Fibroblast of villous mesenchyme (primary cell): ENCODE measurements at regions not wholly inside any gene's neighbourhood (a gene's known extent, or its start where the extent isn't known, plus 50 kb on each side); places are given as distances from the start of the nearest gene placed in this dataset.
A peak's percentile ranks its signal among the peaks of the same experiment; 100 is the strongest.
"Not testable (repeated sequence)": the region's sequence is repeated elsewhere in the genome, so short reads cannot be mapped to it uniquely, and the experiment has no call there.

Experiments used
- DNase-seq: peaks from one replicate; pipeline ENCODE4 v3.0.0-alpha.2; 2010; ENCODE audit warnings: low read depth
- H3K4me3 ChIP-seq: 2 replicates; pipeline ENCODE4 v1.5.1; 2011; ENCODE audit warnings: low read depth, mild to moderate bottlenecking, low read length
- TF ChIP-seq, protein P1 (sequence below): IDR thresholded peaks from 2 replicates; pipeline ENCODE4 v1.5.1; 2012; ENCODE audit warnings: low read depth, mild to moderate bottlenecking, low read length; ENCODE audit not compliant: insufficient read depth

DNA sequence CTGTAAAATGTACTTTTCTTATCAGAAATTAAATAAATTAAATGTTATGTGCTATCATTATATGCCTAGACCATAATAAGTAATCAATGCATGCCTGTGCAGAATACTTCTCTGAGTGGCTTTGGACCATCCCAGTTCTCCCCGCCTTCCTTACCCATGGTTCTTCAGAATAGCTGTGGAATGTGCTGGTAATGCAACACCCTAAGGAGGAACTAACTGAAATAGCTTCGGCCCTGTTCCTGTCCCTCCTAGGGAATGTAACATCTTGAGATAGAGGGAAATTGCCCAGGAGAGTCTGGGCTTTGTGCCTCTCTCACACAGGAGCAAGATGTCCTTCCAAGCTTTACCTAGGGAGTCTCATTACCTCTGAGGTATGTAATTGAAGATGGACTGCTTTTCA is 693.6 kb upstream of the HS3ST1 start:
- H3K4me3 ChIP-seq: no peak overlapping the region
- no peak for DNase-seq
- TF ChIP-seq, protein P1, sequence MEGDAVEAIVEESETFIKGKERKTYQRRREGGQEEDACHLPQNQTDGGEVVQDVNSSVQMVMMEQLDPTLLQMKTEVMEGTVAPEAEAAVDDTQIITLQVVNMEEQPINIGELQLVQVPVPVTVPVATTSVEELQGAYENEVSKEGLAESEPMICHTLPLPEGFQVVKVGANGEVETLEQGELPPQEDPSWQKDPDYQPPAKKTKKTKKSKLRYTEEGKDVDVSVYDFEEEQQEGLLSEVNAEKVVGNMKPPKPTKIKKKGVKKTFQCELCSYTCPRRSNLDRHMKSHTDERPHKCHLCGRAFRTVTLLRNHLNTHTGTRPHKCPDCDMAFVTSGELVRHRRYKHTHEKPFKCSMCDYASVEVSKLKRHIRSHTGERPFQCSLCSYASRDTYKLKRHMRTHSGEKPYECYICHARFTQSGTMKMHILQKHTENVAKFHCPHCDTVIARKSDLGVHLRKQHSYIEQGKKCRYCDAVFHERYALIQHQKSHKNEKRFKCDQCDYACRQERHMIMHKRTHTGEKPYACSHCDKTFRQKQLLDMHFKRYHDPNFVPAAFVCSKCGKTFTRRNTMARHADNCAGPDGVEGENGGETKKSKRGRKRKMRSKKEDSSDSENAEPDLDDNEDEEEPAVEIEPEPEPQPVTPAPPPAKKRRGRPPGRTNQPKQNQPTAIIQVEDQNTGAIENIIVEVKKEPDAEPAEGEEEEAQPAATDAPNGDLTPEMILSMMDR: no peak

DNA sequence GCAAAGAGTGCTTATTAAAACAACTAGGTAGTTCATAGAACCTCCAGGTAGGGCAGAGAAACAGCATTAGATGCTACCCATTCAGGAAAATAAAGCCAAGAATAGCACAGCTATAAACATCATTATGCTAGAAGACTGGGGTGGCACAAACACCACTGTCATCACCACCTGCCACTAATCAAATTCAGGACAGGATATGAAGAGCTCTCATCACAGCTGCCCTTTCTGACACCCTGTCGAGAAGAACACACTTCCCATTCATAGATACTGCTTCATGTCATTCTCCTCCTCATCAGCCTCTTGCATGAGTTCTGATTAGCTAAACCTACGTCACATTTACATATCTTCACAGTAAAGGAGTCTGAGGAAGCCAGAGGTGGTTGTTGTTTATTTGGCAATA is 692.3 kb upstream of the HS3ST1 start:
- TF ChIP-seq, protein P1: no peak
- DNase-seq: no peak
- H3K4me3 ChIP-seq: no peak overlapping the region

DNA sequence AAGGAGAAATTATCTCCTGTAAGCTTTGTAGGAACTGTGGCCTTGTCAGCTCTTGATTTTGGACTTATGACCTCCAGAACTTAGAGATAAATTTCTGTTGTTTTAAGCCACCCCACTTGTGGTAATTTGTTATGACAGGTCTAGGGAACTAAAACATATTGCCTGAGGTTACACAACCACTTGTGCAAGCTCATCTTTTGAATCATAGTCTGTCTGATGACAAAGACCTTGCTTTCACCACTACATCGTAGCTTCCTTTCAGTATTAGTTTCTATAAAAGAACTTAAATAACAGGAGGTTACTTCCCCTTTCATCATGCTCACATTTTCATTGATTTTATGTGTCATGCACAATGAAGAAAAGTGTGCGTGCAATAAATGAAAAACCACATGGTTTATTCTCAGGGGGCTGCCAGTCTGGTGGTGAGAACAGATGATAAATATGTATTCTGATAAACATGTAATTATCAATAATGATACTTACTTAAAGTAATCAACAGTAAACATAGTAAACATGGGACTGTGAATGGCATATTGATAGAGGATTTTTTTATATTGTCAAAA is 690.0 kb upstream of the HS3ST1 start:
- TF ChIP-seq, protein P1: no peak
- H3K4me3 ChIP-seq: no peak overlapping the region
- DNase-seq: peak; percentile 19

DNA sequence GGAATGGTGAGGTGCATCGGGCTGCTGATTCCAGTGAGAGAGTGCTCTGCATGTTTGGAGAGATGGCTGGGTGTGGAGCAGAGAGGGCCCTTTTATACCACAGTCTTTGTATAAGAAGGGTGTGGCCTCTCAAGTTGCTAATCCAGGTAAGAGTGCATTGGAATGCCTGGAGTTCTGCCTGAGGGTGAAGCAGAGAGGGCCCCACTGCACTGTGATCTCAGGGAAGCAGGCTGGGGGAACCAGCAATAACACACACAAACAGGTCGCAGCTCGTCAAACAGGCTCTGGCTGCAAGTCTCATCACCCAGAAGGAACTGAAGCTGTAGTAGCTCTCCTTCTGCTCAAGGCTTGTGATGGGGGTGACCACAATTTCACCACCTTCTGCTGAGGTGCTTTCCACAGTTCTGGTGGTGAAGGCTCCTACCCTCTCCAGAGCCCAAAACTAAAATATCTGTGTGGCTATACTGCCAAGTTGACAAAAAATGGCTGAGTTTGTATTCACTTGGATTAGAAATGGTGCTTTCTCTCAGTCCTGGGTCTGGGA is 687.4 kb upstream of the HS3ST1 start:
- DNase-seq: no peak
- no peak overlapping the region for H3K4me3 ChIP-seq
- TF ChIP-seq, protein P1: no peak

DNA sequence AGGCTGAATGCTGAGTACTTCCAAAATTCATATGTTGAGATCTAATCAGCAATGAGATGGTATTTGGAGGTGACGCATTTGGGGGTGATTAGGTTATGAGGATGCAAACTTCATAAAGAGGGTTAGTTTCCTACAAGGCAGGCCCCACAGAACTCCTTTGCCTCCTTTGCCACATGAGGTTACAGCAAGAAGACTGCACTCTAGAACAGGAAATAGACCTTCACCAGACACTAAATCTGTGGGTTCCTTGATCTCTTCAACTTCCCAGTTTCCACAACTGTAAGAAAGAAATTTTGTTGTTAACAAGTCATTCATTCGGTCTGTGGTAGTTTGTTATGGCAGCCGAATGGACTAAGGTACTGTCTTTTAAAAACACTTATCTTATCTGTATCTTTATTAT is 681.9 kb upstream of the HS3ST1 start:
- TF ChIP-seq, protein P1: no peak
- no peak for DNase-seq
- H3K4me3 ChIP-seq: no peak overlapping the region

DNA sequence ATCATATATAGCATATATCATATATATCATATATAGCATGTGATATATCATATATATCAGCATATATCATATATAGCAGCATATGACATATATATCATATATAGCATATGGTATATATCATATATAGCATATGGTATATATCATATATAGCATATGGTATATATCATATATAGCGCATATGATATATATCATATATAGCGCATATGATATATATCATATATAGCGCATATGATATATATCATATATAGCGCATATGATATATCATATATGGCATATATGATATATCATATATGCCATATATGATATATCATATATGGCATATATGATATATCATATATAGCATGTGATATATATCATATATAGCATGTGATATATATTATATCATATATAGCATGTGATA is 680.4 kb upstream of the HS3ST1 start:
- H3K4me3 ChIP-seq, DNase-seq: not testable (repeated sequence)

DNA sequence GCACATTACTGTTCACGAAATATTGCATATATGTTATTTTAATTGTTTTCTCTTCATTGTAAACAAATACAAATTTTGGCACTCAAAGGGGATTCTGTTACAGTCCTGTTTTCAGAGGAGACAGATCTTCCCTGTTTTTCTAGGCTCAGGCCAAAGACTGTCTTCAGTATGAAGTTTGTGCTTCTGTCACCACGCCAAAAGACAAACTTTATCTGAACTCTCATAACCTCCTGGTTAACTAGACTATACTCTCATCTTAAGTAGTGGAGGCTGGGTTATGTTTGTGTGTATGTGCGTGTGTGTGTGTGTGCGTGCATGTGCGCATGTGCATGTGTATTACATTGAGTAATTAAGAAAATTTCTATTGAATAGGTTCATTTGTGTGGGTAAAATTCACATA is 676.8 kb upstream of the HS3ST1 start:
- no peak overlapping the region for H3K4me3 ChIP-seq
- TF ChIP-seq, protein P1: no peak
- no peak for DNase-seq

DNA sequence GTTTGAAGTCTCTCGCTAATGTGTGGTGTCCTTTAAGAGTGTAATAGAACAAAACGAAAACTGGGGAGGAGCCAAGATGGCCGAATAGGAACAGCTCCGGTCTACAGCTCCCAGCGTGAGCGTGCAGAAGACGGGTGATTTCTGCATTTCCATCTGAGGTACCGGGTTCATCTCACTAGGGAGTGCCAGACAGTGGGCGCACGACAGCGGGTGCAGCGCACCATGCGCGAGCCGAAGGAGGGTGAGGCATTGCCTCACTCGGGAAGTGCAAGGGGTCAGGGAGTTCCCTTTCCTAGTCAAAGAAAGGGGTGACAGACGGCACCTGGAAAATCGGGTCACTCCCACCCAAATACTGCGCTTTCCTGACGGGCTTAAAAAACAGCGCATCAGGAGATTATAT is 661.2 kb upstream of the HS3ST1 start:
- H3K4me3 ChIP-seq, DNase-seq: not testable (repeated sequence)
